ENCODE measurements at regions not wholly inside any gene's neighbourhood (a gene's known extent, or its start where the extent isn't known, plus 50 kb on each side); places are given as distances from the start of the nearest gene placed in this dataset.
A peak's percentile ranks its signal among the peaks of the same experiment; 100 is the strongest.

DNA sequence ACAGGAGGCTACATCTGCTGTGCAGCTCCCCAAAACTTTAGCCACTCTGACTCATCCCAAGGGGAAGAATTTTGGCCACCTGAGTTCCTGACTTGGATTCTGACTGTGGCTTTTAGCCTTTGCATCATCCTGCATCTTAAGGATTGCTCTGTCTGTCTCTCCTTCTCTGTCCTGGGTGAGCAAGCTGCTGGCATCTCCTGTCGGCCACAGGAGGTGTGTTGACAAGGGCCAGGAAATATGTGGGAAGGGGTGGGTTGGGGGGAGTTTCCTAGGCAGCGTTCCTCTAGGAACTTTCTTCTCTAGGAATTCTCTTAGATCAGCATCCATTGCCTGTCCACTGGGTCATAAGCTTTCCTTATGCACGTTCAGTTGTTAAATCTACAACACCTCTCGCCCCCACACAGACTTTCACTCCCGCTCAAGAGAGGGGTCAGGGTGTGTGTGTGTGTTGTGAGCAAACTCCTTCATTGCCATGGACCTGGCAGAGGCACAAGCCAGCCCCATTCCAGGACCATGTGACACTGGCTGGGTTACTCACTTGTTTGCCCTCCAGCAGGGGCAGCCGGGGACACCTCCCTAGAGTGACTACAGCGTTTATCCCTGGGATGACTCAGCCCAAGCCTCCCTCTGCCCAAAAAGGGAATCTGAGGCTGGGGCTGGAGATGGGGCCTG lies 145.0 kb upstream of the DUSP10 start (continued):
- TF ChIP-seq ZSCAN5A (tag by site-specific recombination; IDR thresholded peaks at IDR 0.05) (no peak), KLF1 (tag by site-specific recombination; IDR thresholded peaks at IDR 0.05) (peak; percentile 42; the same call in 1 of the 2 replicates), KLF17 (tag by site-specific recombination; IDR thresholded peaks at IDR 0.05) (peak; percentile 78), ZSCAN16 (tag by site-specific recombination; IDR thresholded peaks at IDR 0.05) (no peak), ZBTB17 (tag by site-specific recombination; IDR thresholded peaks at IDR 0.05) (0 out of 2 replicates have a peak, but pooled peaks have one; percentile 26), ZNF518A (tag by site-specific recombination; conservative IDR thresholded peaks at IDR 0.05; ENCODE audit: low read depth) (peak; percentile 53; the same call in 1 of the 2 replicates), ZNF548 (tag by site-specific recombination; IDR thresholded peaks at IDR 0.05) (no peak), KLF8 (tag by site-specific recombination; IDR thresholded peaks at IDR 0.05) (peak; percentile 57; the same call in 1 of the 2 replicates), YY2 (tag by site-specific recombination; IDR thresholded peaks at IDR 0.05) (no peak), ZNF19 (tag by site-specific recombination; IDR thresholded peaks at IDR 0.05; ENCODE audit: low read depth) (no peak), ZNF558 (tag by site-specific recombination; IDR thresholded peaks at IDR 0.05) (no peak), ZNF335 (tag by site-specific recombination; conservative IDR thresholded peaks at IDR 0.05) (peak; percentile 94), ZNF426 (tag by site-specific recombination; IDR thresholded peaks at IDR 0.05) (no peak), RBAK (tag by site-specific recombination; IDR thresholded peaks at IDR 0.05) (no peak), ZNF501 (tag by site-specific recombination; IDR thresholded peaks at IDR 0.05) (no peak), YY1 (tag by site-specific recombination; IDR thresholded peaks at IDR 0.05) (no peak)
- TF ChIP-seq, protein P1, sequence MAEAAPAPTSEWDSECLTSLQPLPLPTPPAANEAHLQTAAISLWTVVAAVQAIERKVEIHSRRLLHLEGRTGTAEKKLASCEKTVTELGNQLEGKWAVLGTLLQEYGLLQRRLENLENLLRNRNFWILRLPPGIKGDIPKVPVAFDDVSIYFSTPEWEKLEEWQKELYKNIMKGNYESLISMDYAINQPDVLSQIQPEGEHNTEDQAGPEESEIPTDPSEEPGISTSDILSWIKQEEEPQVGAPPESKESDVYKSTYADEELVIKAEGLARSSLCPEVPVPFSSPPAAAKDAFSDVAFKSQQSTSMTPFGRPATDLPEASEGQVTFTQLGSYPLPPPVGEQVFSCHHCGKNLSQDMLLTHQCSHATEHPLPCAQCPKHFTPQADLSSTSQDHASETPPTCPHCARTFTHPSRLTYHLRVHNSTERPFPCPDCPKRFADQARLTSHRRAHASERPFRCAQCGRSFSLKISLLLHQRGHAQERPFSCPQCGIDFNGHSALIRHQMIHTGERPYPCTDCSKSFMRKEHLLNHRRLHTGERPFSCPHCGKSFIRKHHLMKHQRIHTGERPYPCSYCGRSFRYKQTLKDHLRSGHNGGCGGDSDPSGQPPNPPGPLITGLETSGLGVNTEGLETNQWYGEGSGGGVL (tag by site-specific recombination; IDR thresholded peaks at IDR 0.05): peak; percentile 77

DNA sequence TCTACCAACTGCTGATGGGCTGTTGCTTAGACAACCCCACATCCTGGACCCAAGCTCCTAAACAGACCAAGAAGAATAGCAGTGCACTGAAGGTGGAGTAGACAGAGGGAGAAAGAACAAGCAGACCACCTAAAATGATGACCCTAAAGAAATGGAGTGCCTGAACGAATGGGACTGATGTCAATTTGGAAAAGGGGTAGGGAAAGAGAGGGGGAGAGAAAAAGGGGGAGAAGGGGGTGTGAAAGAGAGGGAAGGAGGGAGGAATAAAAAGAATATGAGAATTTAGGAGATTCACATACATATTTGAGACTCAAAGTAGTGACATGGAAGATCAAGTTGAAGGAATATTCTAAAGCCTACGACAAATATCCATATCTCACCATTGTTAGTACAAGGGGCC lies 144.4 kb upstream of the DUSP10 start:
- POLR2A ChIA-PET: no interaction called here
- H3K4me1 ChIP-seq (ENCODE audit: control insufficient read depth, insufficient read depth, low read length): peaks cover 5% of the 10 kb centered on the region
- no peak overlapping the region for H3K27ac ChIP-seq (ENCODE audit: extremely low read depth, low read depth, low read length)
- CTCF ChIA-PET: interaction anchor here (0.8 to 2.2 kb wide), 5 partner anchors 9 to 569 kb away, joined by 3 to 7 read pairs (median 3); no protein-coding TSS in a partner anchor
- no peak overlapping the region for H3K4me3 ChIP-seq (ENCODE audit: low read depth, low read length)
- TF ChIP-seq ZNF549 (tag by site-specific recombination; IDR thresholded peaks at IDR 0.05) (no peak), ZNF518A (tag by site-specific recombination; conservative IDR thresholded peaks at IDR 0.05; ENCODE audit: low read depth) (no peak), ZFP69B (tag by site-specific recombination; IDR thresholded peaks at IDR 0.05) (no peak), ZNF404 (tag by site-specific recombination; IDR thresholded peaks at IDR 0.05) (no peak), ZIC2 (tag by site-specific recombination; IDR thresholded peaks at IDR 0.05) (no peak), GLIS2 (tag by site-specific recombination; IDR thresholded peaks at IDR 0.05) (no peak)
- H3K36me3 ChIP-seq (ENCODE audit: control insufficient read depth in 2 of 2, insufficient read depth in 1 of 2, low read length in 2 of 2): no peaks in the 10 kb centered on the region
- no peaks in the 10 kb centered on the region for H3K9me3 ChIP-seq (ENCODE audit: control insufficient read depth, insufficient read depth, low read depth, low read length)

All from HEK293 (cell line).